ENCODE measurements at regions not wholly inside any gene's neighbourhood (a gene's known extent, or its start where the extent isn't known, plus 50 kb on each side); places are given as distances from the start of the nearest gene placed in this dataset.

DNA sequence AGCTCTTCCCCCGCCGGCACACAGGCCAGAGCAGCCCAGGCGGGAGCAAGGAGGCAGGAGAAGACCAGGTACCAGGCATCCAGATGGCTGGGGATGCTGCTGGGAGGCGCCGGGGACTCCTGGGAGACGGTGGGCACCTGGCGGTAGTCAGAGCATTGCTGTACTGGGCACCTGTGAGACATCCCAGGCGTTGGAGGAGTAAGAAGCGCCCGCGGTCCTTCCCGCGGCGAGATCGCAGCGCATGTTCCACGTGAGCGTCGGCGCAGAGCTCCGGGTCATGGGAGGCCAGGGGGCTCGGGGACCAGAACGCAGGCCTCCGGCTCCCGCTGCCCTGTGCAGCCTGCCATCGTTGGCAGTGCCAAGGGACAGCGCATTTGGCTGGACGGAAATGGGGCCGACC, 293.7 kb upstream of the CDYL start:
- in situ Hi-C loops (cut with HindIII; ENCODE audit: low pct_unique_long_range_greater_than_20kb, low sequenced_read_pairs) (no loop called here), intact Hi-C loops (cut with micrococcal nuclease; ENCODE audit: unreplicated experiment) (no loop called here)
- Histone ChIP-seq H3K4me3 (ENCODE audit: low read depth in 2 of 2, low read length in 2 of 2) (no peak overlapping the region), H3K4me1 (ENCODE audit: control insufficient read depth, insufficient read depth, low read length) (no peaks in the 10 kb centered on the region), H3K27ac (ENCODE audit: low read length) (no peak overlapping the region), H3K27me3 (ENCODE audit: control insufficient read depth, insufficient read depth, low read length) (no peaks in the 10 kb centered on the region), H3K36me3 (ENCODE audit: control insufficient read depth, insufficient read depth, low read length) (no peaks in the 10 kb centered on the region), H3K9me3 (ENCODE audit: control insufficient read depth, insufficient read depth, low read depth, low read length) (no peaks in the 10 kb centered on the region; the same call in 1 of the 2 replicates)
- ChIA-PET CTCF (no interaction called here), POLR2A (no interaction called here)
- no TSS peak for BruUV-seq (replicated peaks)
- DNase-seq (ENCODE audit: low read depth, low spot score) (no peak), ATAC-seq (no peak)
- TF ChIP-seq POLR2AphosphoS5 (IDR thresholded peaks at IDR 0.05; ENCODE audit: low read depth, low read length) (no peak), CTCF (IDR thresholded peaks at IDR 0.05) (no peak), TCF7L2 (IDR thresholded peaks at IDR 0.05; ENCODE audit: low read depth, low read length) (no peak), SIN3A (IDR thresholded peaks at IDR 0.05; ENCODE audit: borderline replicate concordance, insufficient read depth, low read depth, low read length) (no peak), REST (IDR thresholded peaks at IDR 0.05; ENCODE audit: insufficient read depth in 1 of 2, low read depth in 2 of 2, low read length in 1 of 2) (no peak)

DNA sequence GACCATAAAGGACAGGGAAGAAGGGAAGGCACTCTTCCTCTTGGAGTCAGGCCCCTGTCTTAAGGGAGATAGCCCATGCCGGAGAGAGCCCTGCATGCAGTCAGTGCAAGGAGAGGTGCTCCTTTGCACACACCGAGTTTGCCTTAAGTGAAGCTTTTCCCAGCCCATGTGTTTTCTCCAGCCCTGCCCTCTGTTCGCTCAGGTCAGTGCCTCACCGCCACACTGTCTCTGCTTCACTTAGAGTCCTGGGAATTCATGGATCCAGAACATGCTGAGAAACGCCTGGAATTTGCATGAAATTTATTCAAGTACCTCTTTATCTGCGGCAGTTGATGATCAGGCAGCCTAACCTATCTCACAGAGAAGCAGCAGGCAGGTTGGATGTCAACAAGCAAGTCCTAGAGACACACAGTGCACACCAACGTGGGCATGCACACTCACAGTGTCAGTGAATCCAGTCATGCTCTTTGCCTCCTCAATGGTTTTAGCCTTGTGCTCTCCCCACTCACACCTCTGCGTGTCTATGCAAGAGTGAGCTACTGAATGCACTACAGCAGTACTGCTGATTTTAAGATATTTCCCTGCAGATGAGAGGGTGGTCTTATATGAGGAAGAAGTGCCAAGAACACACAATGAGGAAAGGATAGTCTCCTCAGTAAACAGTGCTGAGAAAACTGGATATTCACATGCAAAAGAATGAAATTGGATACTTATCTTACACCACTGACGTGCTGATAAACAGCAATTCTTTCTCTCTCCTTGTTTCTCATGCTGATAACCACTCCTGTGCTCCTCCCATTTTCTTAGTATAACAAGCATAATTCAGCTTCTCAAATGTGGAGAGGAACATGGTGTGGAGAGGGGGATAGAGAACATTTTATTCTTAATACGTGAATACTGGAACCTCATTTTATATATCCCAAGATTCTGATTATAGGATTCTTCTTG, 295.1 kb upstream of the CDYL start:
- no peak for TF ChIP-seq POLR2AphosphoS5 (IDR thresholded peaks at IDR 0.05; ENCODE audit: low read depth, low read length)
- no peak for TF ChIP-seq TCF7L2 (IDR thresholded peaks at IDR 0.05; ENCODE audit: low read depth, low read length)
- no peak for TF ChIP-seq REST (IDR thresholded peaks at IDR 0.05; ENCODE audit: insufficient read depth in 1 of 2, low read depth in 2 of 2, low read length in 1 of 2)
- no peak for TF ChIP-seq SIN3A (IDR thresholded peaks at IDR 0.05; ENCODE audit: borderline replicate concordance, insufficient read depth, low read depth, low read length)
- no peak for TF ChIP-seq CTCF (IDR thresholded peaks at IDR 0.05)
- Histone ChIP-seq H3K27ac (ENCODE audit: low read length) (no peak overlapping the region), H3K9me3 (ENCODE audit: control insufficient read depth, insufficient read depth, low read depth, low read length) (no peaks in the 10 kb centered on the region; the same call in 1 of the 2 replicates), H3K36me3 (ENCODE audit: control insufficient read depth, insufficient read depth, low read length) (no peaks in the 10 kb centered on the region), H3K4me1 (ENCODE audit: control insufficient read depth, insufficient read depth, low read length) (no peaks in the 10 kb centered on the region), H3K4me3 (ENCODE audit: low read depth in 2 of 2, low read length in 2 of 2) (no peak overlapping the region), H3K27me3 (ENCODE audit: control insufficient read depth, insufficient read depth, low read length) (no peaks in the 10 kb centered on the region)
- in situ Hi-C loops (cut with HindIII; ENCODE audit: low pct_unique_long_range_greater_than_20kb, low sequenced_read_pairs) (no loop called here), intact Hi-C loops (cut with micrococcal nuclease; ENCODE audit: unreplicated experiment) (no loop called here)
- ATAC-seq = no peak
- BruUV-seq (replicated peaks) = no TSS peak
- ChIA-PET POLR2A (no interaction called here), CTCF (no interaction called here)
- no peak for DNase-seq (ENCODE audit: low read depth, low spot score)

Data from Panc1 (cell line).